SK-N-SH treated with all-trans-retinoic acid at 6 μM for 48 hours (cell line): ENCODE measurements at regions not wholly inside any gene's neighbourhood (a gene's known extent, or its start where the extent isn't known, plus 50 kb on each side); places are given as distances from the start of the nearest gene placed in this dataset.

Experiments
- ATAC-seq: fragments of 200-7000 bp; cut with Tn5 transposase; 3 replicates; pipeline ENCODE4 v1.9.1; 2020; ENCODE audit warnings: mild to moderate bottlenecking, moderate library complexity
- BACH2 ChIP-seq: fragments of 250-450 bp; sonication (Bioruptor Pico); IDR thresholded peaks from 2 replicates; pipeline ENCODE4 v1.9.0; 2021; ENCODE audit warnings: mild to moderate bottlenecking, borderline replicate concordance
- CREB5 ChIP-seq: fragments of 250-450 bp; sonication (Bioruptor Pico); IDR thresholded peaks from 2 replicates; pipeline ENCODE4 v1.5.1; 2020; ENCODE audit warnings: low read depth, mild to moderate bottlenecking, moderate library complexity
- CSRNP3 ChIP-seq: fragments of 250-450 bp; sonication (Bioruptor Pico); IDR thresholded peaks from 2 replicates; pipeline ENCODE4 v1.5.1; 2021; ENCODE audit warnings: mild to moderate bottlenecking, moderate library complexity
- ESRRG ChIP-seq: fragments of 250-450 bp; sonication (Bioruptor Pico); IDR thresholded peaks from 2 replicates; pipeline ENCODE4 v1.6.1; 2021; ENCODE audit warnings: mild to moderate bottlenecking
- GLIS3 ChIP-seq: fragments of 250-450 bp; sonication (Bioruptor Pico); IDR thresholded peaks from 2 replicates; pipeline ENCODE4 v1.5.0; 2020; ENCODE audit warnings: mild to moderate bottlenecking, moderate library complexity
- ISL1 ChIP-seq: fragments of 250-450 bp; sonication (Bioruptor Pico); IDR thresholded peaks from 2 replicates; pipeline ENCODE4 v2.1.2; 2022; ENCODE audit warnings: mild to moderate bottlenecking, moderate library complexity
- OSR1 ChIP-seq: fragments of 250-450 bp; sonication (Bioruptor Pico); IDR thresholded peaks from 2 replicates; pipeline ENCODE4 v1.8.0; 2022; ENCODE audit warnings: moderate library complexity, mild to moderate bottlenecking, inconsistent platforms
- PATZ1 ChIP-seq: fragments of 250-450 bp; sonication (Bioruptor Pico); IDR thresholded peaks from 2 replicates; pipeline ENCODE4 v1.8.0; 2020; ENCODE audit warnings: mild to moderate bottlenecking, moderate library complexity, borderline replicate concordance
- POU6F1 ChIP-seq: fragments of 250-450 bp; sonication (Bioruptor Pico); IDR thresholded peaks from 2 replicates; pipeline ENCODE4 v1.8.0; 2021; ENCODE audit warnings: low read depth, mild to moderate bottlenecking, moderate library complexity, borderline replicate concordance
- PPARA ChIP-seq: fragments of 250-450 bp; sonication (Bioruptor Pico); IDR thresholded peaks from 2 replicates; pipeline ENCODE4 v1.5.0; 2020; ENCODE audit warnings: mild to moderate bottlenecking, borderline replicate concordance
- RARB ChIP-seq: fragments of 250-450 bp; sonication (Bioruptor Pico); IDR thresholded peaks from 2 replicates; pipeline ENCODE4 v1.8.0; 2021; ENCODE audit warnings: mild to moderate bottlenecking, moderate library complexity
- SNAI2 ChIP-seq: fragments of 250-450 bp; sonication (Bioruptor Pico); IDR thresholded peaks from 2 replicates; pipeline ENCODE4 v1.5.0; 2020; ENCODE audit warnings: mild to moderate bottlenecking, moderate library complexity
- TCF4 ChIP-seq: fragments of 250-450 bp; sonication (Bioruptor Pico); IDR thresholded peaks from 2 replicates; pipeline ENCODE4 v1.8.0; 2021; ENCODE audit warnings: mild to moderate bottlenecking, moderate library complexity, borderline replicate concordance
- TOX ChIP-seq: fragments of 250-450 bp; sonication (Bioruptor Pico); IDR thresholded peaks from 2 replicates; pipeline ENCODE4 v1.8.0; 2021; ENCODE audit warnings: mild to moderate bottlenecking, moderate library complexity, borderline replicate concordance
- TSHZ2 ChIP-seq: fragments of 250-450 bp; sonication (Bioruptor Pico); IDR thresholded peaks from 2 replicates; pipeline ENCODE4 v1.5.0; 2020; ENCODE audit warnings: mild to moderate bottlenecking, moderate library complexity
- ZFP30 ChIP-seq: fragments of 450-650 bp; formaldehyde crosslinking; IDR thresholded peaks from 2 replicates; pipeline ENCODE4 v1.5.0; 2022; ENCODE audit warnings: mild to moderate bottlenecking, moderate library complexity
- ZNF70 ChIP-seq: fragments of 450-650 bp; formaldehyde crosslinking; IDR thresholded peaks from 2 replicates; pipeline ENCODE4 v1.5.0; 2020; ENCODE audit warnings: mild to moderate bottlenecking, moderate library complexity
- ZNF8 ChIP-seq: fragments of 450-650 bp; formaldehyde crosslinking; IDR thresholded peaks from 2 replicates; pipeline ENCODE4 v1.5.0; 2020; ENCODE audit warnings: mild to moderate bottlenecking, moderate library complexity

GRCh38 chr3:150225986-150226385 is 182.1 kb upstream of the TSC22D2 start (continued):
- no peak for TF ChIP-seq PATZ1 (CRISPR knock-in tag)
- TF ChIP-seq OSR1 (CRISPR knock-in tag): no peak

- no peak for ATAC-seq
- no peak for TF ChIP-seq BACH2 (CRISPR knock-in tag)
- TF ChIP-seq OSR1 (CRISPR knock-in tag): no peak
- no peak for TF ChIP-seq GLIS3 (CRISPR knock-in tag)
- no peak for TF ChIP-seq CSRNP3 (CRISPR knock-in tag)
- TF ChIP-seq POU6F1: no peak
- TF ChIP-seq ZNF70: no peak
- no peak for TF ChIP-seq TOX
- TF ChIP-seq ZFP30 (CRISPR knock-in tag): no peak
- no peak for TF ChIP-seq ZNF8
- TF ChIP-seq TSHZ2: no peak
- TF ChIP-seq RARB (CRISPR knock-in tag): no peak
- TF ChIP-seq PPARA (CRISPR knock-in tag): no peak
Observed at GRCh38 chr3:150223558-150223957, 184.5 kb upstream of the TSC22D2 start.

- TF ChIP-seq ZNF8 (no peak), CREB5 (CRISPR knock-in tag) (no peak), CSRNP3 (CRISPR knock-in tag) (no peak), PATZ1 (CRISPR knock-in tag) (no peak), TCF4 (CRISPR knock-in tag) (no peak), TOX (no peak), PPARA (CRISPR knock-in tag) (no peak), OSR1 (CRISPR knock-in tag) (no peak), TSHZ2 (no peak), ISL1 (CRISPR knock-in tag) (no peak), SNAI2 (no peak), ESRRG (CRISPR knock-in tag) (no peak)
- TF ChIP-seq, all 23 proteins: peak for 0
- ATAC-seq: no peak
Observed at GRCh38 chr3:150222691-150223489, 185.2 kb upstream of the TSC22D2 start.
